Urinary bladder (tissue), 3 donors: ENCODE measurements at regions not wholly inside any gene's neighbourhood (a gene's known extent, or its start where the extent isn't known, plus 50 kb on each side); places are given as distances from the start of the nearest gene placed in this dataset.
"Not testable (repeated sequence)": the region's sequence is repeated elsewhere in the genome, so short reads cannot be mapped to it uniquely, and the experiment has no call there.

Experiments used
- DNase-seq: peaks from one replicate; pipeline ENCODE4 v3.0.0-alpha.2; 2015; ENCODE audit errors: extremely low spot score
- H3K27ac ChIP-seq: one replicate; pipeline ENCODE4 v1.5.1; 2013; ENCODE audit warnings: low read depth, mild to moderate bottlenecking, moderate library complexity
- H3K36me3 ChIP-seq: one replicate; pipeline ENCODE4 v1.6.1; 2013; ENCODE audit warnings: mild to moderate bottlenecking, moderate library complexity; ENCODE audit not compliant: insufficient read depth
- H3K4me1 ChIP-seq: one replicate; pipeline ENCODE4 v1.6.1; 2013; ENCODE audit warnings: mild to moderate bottlenecking, moderate library complexity; ENCODE audit not compliant: insufficient read depth
- H3K4me3 ChIP-seq: one replicate; pipeline ENCODE4 v1.5.1; 2013; ENCODE audit warnings: low read depth, low read length
- WGBS: extraction: QIAGEN DNeasy Blood & Tissue Kit; methylation state at CpG from one replicate; pipeline ENCODE4 v1.1.7; 2013; 5-methylcytosine and 5-hydroxymethylcytosine counted together
- donor health status: healthy with polysubstance abuse.
- donor health status: healthy.

DNA sequence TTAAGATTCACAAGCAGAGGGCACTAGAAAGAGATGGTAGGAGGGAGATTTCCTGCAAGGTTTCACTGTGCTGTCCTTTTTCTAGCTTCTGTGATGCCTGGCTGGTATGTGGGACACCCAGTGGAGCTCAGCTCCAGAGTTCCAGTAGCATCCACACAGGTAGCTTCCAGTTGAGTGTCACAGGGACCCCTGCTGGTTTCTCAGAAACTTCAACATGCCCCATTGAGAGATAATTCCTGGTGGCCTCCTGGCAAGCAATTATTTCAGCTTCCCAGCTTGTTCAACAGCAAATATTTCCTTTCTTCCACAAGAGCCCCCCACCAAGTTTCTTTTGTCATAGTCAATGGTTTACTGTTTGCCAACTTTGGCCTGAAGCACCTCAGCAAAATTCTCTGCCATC, 858.7 kb downstream of the REEP3 start:
- no peaks in the 10 kb centered on the region for H3K36me3 ChIP-seq

DNA sequence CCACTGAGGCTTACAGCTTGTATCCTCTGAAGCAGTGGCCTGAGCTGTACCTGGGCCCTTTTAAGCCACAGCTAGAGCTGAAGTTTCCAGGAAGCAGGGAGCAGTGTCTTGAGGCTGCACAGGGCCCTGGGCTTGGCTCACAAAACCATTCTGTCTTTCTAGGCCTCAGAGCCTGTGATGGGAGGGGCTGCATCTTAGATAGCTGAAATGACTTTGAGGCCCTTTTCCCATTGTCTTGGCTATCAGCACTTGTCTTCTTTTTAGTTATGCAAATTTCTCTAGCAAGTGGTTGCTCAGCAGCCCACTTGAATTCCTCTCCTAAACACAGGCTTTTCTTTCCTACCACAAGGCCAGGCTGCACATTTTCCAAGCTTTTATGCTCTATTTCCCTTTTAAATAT, 864.2 kb downstream of the REEP3 start:
- H3K27ac ChIP-seq: no peak overlapping the region
- H3K4me3 ChIP-seq: no peak overlapping the region
- DNase-seq: no peak
- no peaks in the 10 kb centered on the region for H3K4me1 ChIP-seq
- no peaks in the 10 kb centered on the region for H3K36me3 ChIP-seq

More for the DNA sequence above, 858.7 kb downstream of the REEP3 start:
- H3K4me1 ChIP-seq: no peaks in the 10 kb centered on the region
- no peak for DNase-seq
- H3K4me3 ChIP-seq: no peak overlapping the region
- H3K27ac ChIP-seq: no peak overlapping the region

DNA sequence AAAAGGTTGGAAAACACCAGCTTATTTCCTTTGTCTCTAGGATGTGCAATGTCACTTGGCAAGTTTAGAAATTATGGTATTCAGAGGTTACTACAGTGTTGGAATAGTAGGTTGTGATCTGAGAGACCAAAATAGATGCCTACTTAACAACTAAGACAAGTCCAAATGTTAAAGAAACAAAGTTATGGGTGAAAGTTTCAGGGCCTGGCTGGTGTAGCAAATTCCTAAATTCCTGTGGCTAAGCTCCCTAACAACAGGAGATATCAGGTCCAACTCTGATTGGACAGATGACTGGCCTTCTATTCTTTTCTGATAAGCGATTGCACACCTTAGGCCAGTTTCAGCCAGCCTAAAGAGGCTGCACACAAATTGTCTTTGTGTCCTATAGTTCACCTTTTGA, 873.5 kb downstream of the REEP3 start:
- WGBS: 84% methylated on average over 1 of the region's 1 CpG

DNA sequence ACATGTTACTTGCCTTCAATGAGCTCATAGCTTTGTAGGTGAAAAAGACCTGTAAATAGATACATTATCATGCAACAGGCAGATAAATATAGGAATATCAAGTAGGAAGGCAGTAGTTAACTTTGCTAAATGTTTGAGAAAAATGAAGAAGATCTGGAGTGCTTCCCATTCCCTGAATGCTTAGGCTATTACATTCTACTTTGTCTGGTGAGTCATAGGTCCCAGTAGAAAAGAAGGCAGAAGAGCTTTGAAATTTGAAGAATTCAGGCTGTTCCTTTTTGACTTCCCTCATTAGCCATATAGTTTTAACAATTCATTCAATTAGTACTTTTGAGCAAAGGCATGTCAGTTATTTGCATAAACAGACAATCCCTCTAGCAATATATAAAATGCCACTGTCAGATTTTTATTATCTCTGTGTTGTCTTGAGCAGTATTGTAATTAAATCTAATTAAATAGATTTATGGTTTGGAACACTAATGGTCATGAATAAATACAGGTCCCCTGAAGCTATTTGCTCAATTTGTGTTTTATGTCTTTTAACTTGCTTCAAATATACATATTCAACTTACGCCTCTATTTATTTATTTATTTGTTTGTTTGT, 875.0 kb downstream of the REEP3 start:
- no peaks in the 10 kb centered on the region for H3K4me1 ChIP-seq
- no peaks in the 10 kb centered on the region for H3K36me3 ChIP-seq
- peak; percentile 8 for DNase-seq
- H3K4me3 ChIP-seq: no peak overlapping the region
- no peak overlapping the region for H3K27ac ChIP-seq
- WGBS: 82% methylated on average over 1 of the region's 1 CpG

More for the DNA sequence above, 873.5 kb downstream of the REEP3 start:
- Histone ChIP-seq H3K4me1 (no peaks in the 10 kb centered on the region), H3K36me3 (no peaks in the 10 kb centered on the region), H3K4me3 (no peak overlapping the region), H3K27ac (no peak overlapping the region)
- no peak for DNase-seq

DNA sequence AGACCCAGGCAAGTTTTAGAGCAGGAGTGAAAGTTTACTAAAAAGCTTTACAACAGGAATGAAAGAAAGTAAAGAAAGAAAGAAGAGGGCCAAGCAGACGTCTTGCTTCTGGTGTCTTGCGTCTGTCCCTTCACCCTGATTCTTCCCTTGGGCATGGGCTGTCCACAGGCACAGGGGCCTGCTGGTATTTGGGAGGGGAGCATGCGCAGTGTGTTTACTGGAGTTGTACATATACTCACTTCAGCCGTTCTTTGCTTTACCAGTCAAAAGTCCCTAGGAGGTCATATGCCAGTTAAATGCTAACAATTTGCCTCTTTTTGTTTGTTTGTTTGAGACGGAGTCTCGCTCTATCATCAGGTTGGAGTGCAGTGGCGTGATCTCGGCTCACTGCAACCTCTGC, 875.9 kb downstream of the REEP3 start:
- Histone ChIP-seq H3K4me3 (no peak overlapping the region), H3K36me3 (no peaks in the 10 kb centered on the region), H3K4me1 (no peaks in the 10 kb centered on the region), H3K27ac (no peak overlapping the region)
- DNase-seq: no peak
- WGBS: 95% methylated on average over 8 of the region's 8 CpGs

DNA sequence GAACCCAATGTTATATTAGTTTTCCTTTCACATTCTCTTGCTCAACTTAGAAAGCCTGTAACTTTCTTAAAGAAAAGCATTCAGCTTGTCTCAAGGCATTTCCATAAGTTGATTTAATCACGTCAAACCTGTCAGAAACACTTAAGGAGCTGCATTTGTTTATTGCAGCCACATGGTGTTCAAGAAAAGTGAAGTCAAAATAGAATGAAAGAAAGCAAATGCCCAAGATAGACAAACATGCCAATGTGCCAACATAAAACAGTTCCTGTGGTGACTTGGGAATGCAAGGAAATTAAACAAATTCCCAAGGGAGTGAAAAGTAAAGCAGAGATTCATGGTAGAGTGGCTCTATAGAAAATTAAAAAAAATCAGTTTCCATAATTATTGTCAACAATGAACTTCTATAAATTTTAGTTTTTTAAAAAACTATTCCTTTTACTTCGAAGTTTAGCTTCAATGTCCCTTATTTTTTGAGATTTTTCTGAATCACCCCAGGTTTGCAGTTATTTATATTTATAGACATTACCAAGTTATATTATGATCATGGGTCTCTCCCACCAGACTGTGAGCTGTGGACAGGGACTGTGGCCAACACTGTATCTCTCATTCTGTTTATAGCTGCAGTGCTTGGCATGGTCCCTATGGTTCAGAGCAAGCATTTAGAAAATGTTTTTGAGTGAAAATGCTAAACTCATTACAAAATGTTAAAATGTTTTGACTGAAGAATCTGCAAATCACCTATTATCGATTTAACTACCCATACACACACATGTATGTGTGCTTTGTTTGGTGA, 887.4 kb downstream of the REEP3 start:
- Histone ChIP-seq H3K36me3 (no peaks in the 10 kb centered on the region), H3K4me1 (no peaks in the 10 kb centered on the region), H3K4me3 (no peak overlapping the region), H3K27ac (no peak overlapping the region)
- 70% methylated on average over 3 of the region's 3 CpGs for WGBS
- no peak for DNase-seq

DNA sequence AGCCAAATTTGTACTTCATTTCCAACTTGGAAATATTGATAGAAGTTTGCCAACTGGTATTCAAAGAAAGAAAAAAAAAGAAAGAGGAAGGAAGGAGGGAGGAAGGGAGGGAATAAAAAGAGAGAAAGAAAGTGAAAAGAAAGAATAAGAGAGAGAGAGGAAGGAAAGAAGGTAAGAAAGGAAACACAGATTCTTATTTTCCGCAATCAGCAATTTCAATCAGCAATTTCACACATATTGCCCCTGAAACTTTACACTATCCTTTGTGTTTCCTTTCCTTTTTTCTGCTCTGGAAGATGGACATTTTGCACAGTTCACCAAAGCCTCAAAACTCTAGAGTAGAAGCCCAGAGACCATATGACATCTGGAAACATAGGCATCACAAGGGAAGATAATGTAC, 888.1 kb downstream of the REEP3 start:
- WGBS: 100% methylated on average over 1 of the region's 1 CpG
- H3K27ac ChIP-seq: no peak overlapping the region
- no peaks in the 10 kb centered on the region for H3K4me1 ChIP-seq
- H3K36me3 ChIP-seq: no peaks in the 10 kb centered on the region
- no peak for DNase-seq
- no peak overlapping the region for H3K4me3 ChIP-seq

DNA sequence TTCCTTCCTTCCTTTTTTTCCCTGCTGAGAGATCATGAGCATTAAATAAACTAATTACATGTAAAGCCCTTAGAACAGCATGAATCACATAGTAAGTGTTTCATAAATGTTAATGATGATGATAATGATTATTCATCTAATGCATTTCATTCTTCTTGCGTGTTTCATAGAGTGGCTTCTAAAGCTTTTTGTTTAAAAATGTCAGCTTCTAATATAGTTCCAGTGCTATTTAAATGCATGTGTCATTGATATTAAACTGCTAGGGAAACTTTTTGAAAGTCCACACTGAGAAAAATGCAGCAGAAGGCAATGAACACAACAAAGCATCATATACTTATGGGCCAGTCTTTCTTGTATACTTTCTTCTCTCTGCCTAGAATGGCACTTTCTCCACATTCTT, 894.8 kb downstream of the REEP3 start:
- 64% methylated on average over 1 of the region's 1 CpG for WGBS
- H3K36me3 ChIP-seq: no peaks in the 10 kb centered on the region
- H3K27ac ChIP-seq: no peak overlapping the region

DNA sequence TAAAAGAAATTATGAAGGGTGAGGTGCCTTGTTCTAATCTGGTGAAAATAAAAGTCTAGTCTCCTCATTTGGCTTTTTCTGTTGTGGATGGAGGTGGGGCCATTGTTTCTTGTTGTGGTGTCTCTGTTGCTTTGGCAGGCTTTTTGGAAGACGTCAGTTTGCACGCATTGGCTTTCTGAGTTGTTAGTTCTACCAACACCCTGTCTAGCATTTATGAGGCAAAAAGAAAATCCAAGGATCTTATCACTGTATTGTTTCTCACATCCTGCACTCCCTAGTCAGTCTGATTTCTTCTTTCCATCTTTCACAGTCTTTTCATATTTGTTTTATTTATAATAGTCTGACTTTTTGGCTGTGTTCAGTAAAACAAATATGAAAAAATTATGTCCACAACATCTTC, 898.3 kb downstream of the REEP3 start:
- H3K27ac ChIP-seq: no peak overlapping the region
- H3K4me3 ChIP-seq: no peak overlapping the region
- no peak for DNase-seq
- H3K36me3 ChIP-seq: no peaks in the 10 kb centered on the region
- no peaks in the 10 kb centered on the region for H3K4me1 ChIP-seq
- 22% methylated on average over 2 of the region's 2 CpGs for WGBS

More for the DNA sequence above, 894.8 kb downstream of the REEP3 start:
- no peak for DNase-seq
- H3K4me3 ChIP-seq: no peak overlapping the region
- H3K4me1 ChIP-seq: no peaks in the 10 kb centered on the region

DNA sequence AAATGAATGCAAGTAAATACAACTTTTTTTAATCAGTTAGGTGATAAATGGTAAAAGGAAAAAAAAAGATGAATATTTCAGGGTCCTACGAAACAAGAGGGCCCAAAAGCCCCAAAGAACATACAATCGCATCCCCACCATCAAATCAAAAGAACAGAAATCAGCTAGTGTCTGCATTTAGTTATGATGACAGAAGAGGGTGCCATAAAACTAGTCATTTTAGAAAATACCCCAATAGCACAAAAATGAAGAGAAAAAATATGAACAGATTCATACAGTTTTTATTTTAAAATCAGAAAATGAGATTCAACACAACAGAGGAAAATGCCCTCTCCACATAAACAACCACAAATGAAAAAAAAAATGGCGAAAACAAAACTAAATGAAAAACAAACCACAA, 905.5 kb downstream of the REEP3 start:
- no peak for DNase-seq
- H3K4me1 ChIP-seq: no peaks in the 10 kb centered on the region
- H3K27ac ChIP-seq: no peak overlapping the region
- H3K36me3 ChIP-seq: no peaks in the 10 kb centered on the region
- H3K4me3 ChIP-seq: no peak overlapping the region
- 90% methylated on average over 3 of the region's 3 CpGs for WGBS

DNA sequence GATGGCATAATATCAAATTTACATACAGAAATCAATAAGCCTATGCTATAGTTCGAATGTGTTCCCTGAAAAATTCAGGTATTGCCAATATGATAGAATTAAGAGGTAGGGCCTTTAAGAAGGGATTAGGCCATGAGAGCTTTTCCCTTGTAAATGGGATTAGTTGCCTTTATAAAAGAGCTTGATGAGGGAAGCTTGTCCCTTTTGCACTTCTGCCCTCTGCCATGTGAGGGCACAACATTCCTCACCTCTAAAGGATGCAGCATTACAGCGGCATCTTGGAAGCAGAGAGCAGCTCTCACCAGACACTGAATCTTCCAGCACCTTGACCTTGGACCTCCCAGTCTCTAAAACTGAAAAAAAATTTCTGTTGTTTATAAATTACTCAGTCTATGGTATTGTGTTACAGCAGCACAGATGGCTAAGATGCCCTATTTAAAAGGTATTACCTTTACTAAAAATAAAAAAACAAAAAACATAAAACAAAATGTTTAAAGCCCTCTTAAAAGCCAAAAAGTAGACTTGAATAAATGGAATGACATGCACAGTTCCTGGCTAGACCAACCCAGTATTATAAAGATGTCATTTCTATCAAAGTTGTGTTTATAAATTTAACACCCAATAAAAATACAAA, 909.6 kb downstream of the REEP3 start:
- no peak for DNase-seq
- H3K4me3 ChIP-seq: no peak overlapping the region
- H3K36me3 ChIP-seq: no peaks in the 10 kb centered on the region
- WGBS: 31% methylated on average over 2 of the region's 2 CpGs
- H3K4me1 ChIP-seq: no peaks in the 10 kb centered on the region
- H3K27ac ChIP-seq: no peak overlapping the region

DNA sequence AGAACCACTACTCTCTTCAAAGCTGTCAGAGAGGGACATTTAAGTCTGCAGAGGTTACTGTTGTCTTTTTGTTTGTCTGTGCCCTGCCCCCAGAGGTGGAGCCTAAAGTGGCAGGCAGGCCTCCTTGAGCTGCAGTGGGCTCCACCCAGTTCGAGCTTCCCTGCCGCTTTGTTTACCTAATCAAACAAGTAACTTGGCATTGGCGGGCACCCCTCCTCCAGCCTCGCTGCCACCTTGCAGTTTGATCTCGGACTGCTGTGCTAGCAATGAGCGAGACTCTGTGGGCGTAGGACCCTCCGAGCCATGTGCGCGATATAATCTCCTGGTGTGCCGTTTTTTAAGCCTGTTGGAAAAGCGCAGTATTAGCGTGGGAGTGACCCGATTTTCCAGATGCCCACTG, 920.7 kb downstream of the REEP3 start:
- not testable (repeated sequence) for DNase-seq, H3K4me3 ChIP-seq, H3K36me3 ChIP-seq, H3K27ac ChIP-seq, H3K4me1 ChIP-seq
- WGBS: 95% methylated on average over 14 of the region's 14 CpGs

DNA sequence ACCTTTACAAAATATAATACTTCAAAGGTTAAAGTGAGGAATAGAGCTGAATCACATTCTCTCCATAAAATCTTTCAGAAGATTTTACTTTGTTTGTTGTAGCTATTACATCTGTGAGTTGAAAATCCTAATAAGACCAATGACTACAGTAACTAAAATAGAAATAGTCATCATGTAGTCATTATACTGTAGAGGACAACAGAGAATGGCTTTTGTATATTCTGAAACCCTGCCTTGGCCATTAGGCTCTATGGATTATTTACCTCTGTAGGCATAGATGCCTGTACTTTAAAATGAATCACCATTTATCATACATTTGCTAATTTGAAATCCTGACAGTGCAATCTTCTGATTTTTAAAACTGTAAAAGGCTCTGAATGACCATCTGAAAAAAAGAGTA, 923.0 kb downstream of the REEP3 start:
- DNase-seq: no peak
- Histone ChIP-seq H3K36me3 (no peaks in the 10 kb centered on the region), H3K4me3 (no peak overlapping the region), H3K4me1 (no peaks in the 10 kb centered on the region), H3K27ac (no peak overlapping the region)

DNA sequence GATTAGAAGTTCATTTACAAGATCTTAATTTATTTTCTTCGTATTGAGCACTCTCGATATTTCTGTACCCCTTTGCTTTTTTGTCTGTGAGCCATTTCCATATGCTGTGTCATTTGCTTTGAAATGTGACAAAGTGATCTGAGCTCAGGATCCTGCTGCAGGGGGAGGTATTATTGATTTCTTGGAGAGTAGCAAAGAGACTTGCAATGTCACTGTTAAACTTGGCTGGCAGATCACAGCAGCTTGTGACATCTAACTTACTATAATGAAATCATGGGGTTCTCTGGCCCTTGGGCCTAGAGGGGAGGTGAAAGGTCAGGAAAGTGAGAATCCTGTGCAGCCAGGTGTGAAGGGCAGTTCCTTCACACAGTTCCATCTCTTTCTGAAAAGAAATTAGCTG, 923.4 kb downstream of the REEP3 start:
- WGBS: 96% methylated on average over 2 of the region's 2 CpGs
- H3K36me3 ChIP-seq: no peaks in the 10 kb centered on the region
- no peak overlapping the region for H3K27ac ChIP-seq
- no peak overlapping the region for H3K4me3 ChIP-seq
- H3K4me1 ChIP-seq: no peaks in the 10 kb centered on the region
- DNase-seq: no peak
